ENCODE measurements at regions not wholly inside any gene's neighbourhood (a gene's known extent, or its start where the extent isn't known, plus 50 kb on each side); places are given as distances from the start of the nearest gene placed in this dataset.

DNA sequence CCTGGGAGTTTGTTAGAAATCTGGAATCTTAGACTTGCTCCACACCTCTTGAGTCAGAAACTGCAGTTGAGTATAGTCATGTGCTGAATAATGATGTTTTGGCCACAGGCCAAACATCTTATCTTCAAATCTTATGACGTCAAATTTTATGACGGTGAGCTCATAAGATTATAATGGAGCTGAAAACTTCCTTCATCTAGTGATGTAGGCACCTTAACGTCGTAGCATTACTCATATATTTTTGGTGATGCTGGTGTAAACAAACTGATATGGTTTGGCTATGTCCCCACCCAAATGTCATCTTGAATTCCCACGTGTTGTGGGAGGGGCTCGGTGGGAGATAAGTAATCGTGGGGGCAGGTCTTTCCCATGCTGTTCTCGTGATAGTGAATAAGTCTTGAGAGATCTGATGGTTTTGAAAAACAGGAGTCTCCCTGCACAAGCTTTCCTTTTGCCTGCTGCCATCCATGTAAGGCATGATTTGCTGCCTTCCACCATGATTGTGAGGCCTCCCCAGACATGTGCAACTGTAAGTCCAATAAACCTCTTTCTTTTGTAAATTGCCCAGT lies 268.0 kb upstream of the PROK2 start:
- Histone ChIP-seq H3K36me3 (ENCODE audit: control insufficient read depth, insufficient read depth, low read length) (no peaks in the 10 kb centered on the region), H3K27me3 (ENCODE audit: control insufficient read depth, insufficient read depth, low read length) (peaks cover 4% of the 10 kb centered on the region), H3K9me3 (replicated peaks; ENCODE audit: control insufficient read depth, low read depth, low read length) (no peaks in the 10 kb centered on the region), H3K4me3 (ENCODE audit: low read length) (no peak overlapping the region), H3K27ac (ENCODE audit: low read length) (no peak overlapping the region), H3K4me1 (ENCODE audit: control insufficient read depth, insufficient read depth, low read length) (no peaks in the 10 kb centered on the region)
- no CpG with 5 or more reads among the region's 8 CpGs for WGBS (ENCODE audit: insufficient coverage)
- DNase-seq = no peak

- no peaks in the 10 kb centered on the region for H3K9me3 ChIP-seq (replicated peaks; ENCODE audit: control insufficient read depth, low read depth, low read length)
- no peak for DNase-seq
- no peak overlapping the region for H3K4me3 ChIP-seq (ENCODE audit: low read length)
- H3K36me3 ChIP-seq (ENCODE audit: control insufficient read depth, insufficient read depth, low read length) = no peaks in the 10 kb centered on the region
- WGBS (ENCODE audit: insufficient coverage) = 88% methylated on average over 2 of the region's 5 CpGs
- no peaks in the 10 kb centered on the region for H3K4me1 ChIP-seq (ENCODE audit: control insufficient read depth, insufficient read depth, low read length)
- no peak overlapping the region for H3K27ac ChIP-seq (ENCODE audit: low read length)
- peaks cover 4% of the 10 kb centered on the region for H3K27me3 ChIP-seq (ENCODE audit: control insufficient read depth, insufficient read depth, low read length)
Measured at GRCh38 chr3:72050771-72051170, 265.8 kb upstream of the PROK2 start.

DNA sequence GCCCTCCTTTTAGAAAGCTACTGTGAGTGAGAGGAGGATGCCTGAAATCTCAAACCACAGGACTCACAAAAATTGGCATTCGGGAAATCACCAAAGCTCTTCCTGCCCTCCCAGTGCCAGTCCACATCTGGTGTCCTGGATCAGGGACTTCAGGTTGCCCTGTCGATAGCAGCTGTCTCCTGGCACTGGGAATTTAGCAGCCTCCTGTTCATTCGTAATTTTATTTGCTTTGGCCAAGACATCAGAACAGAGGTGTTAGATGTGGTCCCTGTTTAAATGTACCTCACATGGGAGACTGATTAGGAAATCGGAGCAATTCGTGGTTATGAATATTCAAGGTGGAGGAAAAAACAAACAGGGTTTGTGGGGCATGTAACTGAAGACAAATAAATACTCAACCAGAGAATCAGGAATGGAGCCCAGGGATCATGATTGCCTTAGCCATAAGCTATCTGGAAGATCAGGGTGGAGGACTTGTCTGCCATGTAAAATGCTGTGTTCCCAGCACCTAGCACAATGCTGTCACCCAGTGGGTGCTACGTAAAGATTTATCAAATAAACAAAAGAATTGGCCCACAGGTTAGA lies 265.2 kb upstream of the PROK2 start:
- Histone ChIP-seq H3K4me3 (ENCODE audit: low read length) (no peak overlapping the region), H3K36me3 (ENCODE audit: control insufficient read depth, insufficient read depth, low read length) (no peaks in the 10 kb centered on the region), H3K27me3 (ENCODE audit: control insufficient read depth, insufficient read depth, low read length) (peaks cover 4% of the 10 kb centered on the region), H3K4me1 (ENCODE audit: control insufficient read depth, insufficient read depth, low read length) (no peaks in the 10 kb centered on the region), H3K9me3 (replicated peaks; ENCODE audit: control insufficient read depth, low read depth, low read length) (no peaks in the 10 kb centered on the region), H3K27ac (ENCODE audit: low read length) (no peak overlapping the region)
- 64% methylated on average over 1 of the region's 6 CpGs for WGBS (ENCODE audit: insufficient coverage)
- no peak for DNase-seq

- H3K27ac ChIP-seq (ENCODE audit: low read length) = no peak overlapping the region
- no peaks in the 10 kb centered on the region for H3K9me3 ChIP-seq (replicated peaks; ENCODE audit: control insufficient read depth, low read depth, low read length)
- DNase-seq = no peak
- no peak overlapping the region for H3K4me3 ChIP-seq (ENCODE audit: low read length)
- WGBS (ENCODE audit: insufficient coverage) = no CpG with 5 or more reads among the region's 1 CpG
- peaks cover under 1% of the 10 kb centered on the region for H3K4me1 ChIP-seq (ENCODE audit: control insufficient read depth, insufficient read depth, low read length)
- peaks cover 4% of the 10 kb centered on the region for H3K27me3 ChIP-seq (ENCODE audit: control insufficient read depth, insufficient read depth, low read length)
- no peaks in the 10 kb centered on the region for H3K36me3 ChIP-seq (ENCODE audit: control insufficient read depth, insufficient read depth, low read length)
Measured at GRCh38 chr3:72049300-72049699, 264.4 kb upstream of the PROK2 start.

DNA sequence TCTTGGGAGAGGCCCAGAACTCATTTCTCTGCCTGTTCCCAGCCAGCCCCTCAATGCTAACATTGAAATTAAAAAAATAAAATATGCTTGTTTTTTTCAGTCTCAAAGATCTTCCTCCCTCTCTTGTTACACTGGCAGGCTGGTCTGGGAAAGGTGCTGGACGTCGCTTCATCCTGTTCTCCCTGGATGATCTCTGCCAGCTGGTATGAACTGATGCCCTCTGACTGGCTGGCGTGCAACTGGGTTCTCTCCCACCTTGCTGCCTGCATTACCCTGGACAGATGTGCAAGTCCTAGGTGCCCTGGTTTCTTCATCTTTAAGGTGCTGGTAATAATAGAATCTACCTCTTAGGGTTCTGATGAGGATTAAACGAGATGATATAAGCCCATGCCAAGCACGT lies 263.9 kb upstream of the PROK2 start:
- Histone ChIP-seq H3K36me3 (ENCODE audit: control insufficient read depth, insufficient read depth, low read length) (no peaks in the 10 kb centered on the region), H3K27ac (ENCODE audit: low read length) (no peak overlapping the region), H3K27me3 (ENCODE audit: control insufficient read depth, insufficient read depth, low read length) (peaks cover 4% of the 10 kb centered on the region), H3K4me3 (ENCODE audit: low read length) (no peak overlapping the region), H3K4me1 (ENCODE audit: control insufficient read depth, insufficient read depth, low read length) (peaks cover 5% of the 10 kb centered on the region), H3K9me3 (replicated peaks; ENCODE audit: control insufficient read depth, low read depth, low read length) (no peaks in the 10 kb centered on the region)
- WGBS (ENCODE audit: insufficient coverage) = 67% methylated on average over 3 of the region's 5 CpGs
- no peak for DNase-seq

GRCh38 chr3:72047221-72047871 lies 262.4 kb upstream of the PROK2 start:
- Histone ChIP-seq H3K27ac (ENCODE audit: low read length) (no peak overlapping the region), H3K4me1 (ENCODE audit: control insufficient read depth, insufficient read depth, low read length) (peaks cover 5% of the 10 kb centered on the region), H3K4me3 (ENCODE audit: low read length) (no peak overlapping the region), H3K9me3 (replicated peaks; ENCODE audit: control insufficient read depth, low read depth, low read length) (no peaks in the 10 kb centered on the region), H3K36me3 (ENCODE audit: control insufficient read depth, insufficient read depth, low read length) (no peaks in the 10 kb centered on the region), H3K27me3 (ENCODE audit: control insufficient read depth, insufficient read depth, low read length) (peaks cover 4% of the 10 kb centered on the region)
- no peak for DNase-seq
- 72% methylated on average over 10 of the region's 16 CpGs for WGBS (ENCODE audit: insufficient coverage)

- peak; percentile 54 for DNase-seq
- no peak overlapping the region for H3K4me3 ChIP-seq (ENCODE audit: low read length)
- 34% methylated on average over 4 of the region's 7 CpGs for WGBS (ENCODE audit: insufficient coverage)
- H3K27me3 ChIP-seq (ENCODE audit: control insufficient read depth, insufficient read depth, low read length) = peaks cover 2% of the 10 kb centered on the region
- H3K27ac ChIP-seq (ENCODE audit: low read length) = no peak overlapping the region
- peaks cover 8% of the 10 kb centered on the region for H3K4me1 ChIP-seq (ENCODE audit: control insufficient read depth, insufficient read depth, low read length)
- no peaks in the 10 kb centered on the region for H3K36me3 ChIP-seq (ENCODE audit: control insufficient read depth, insufficient read depth, low read length)
- no peaks in the 10 kb centered on the region for H3K9me3 ChIP-seq (replicated peaks; ENCODE audit: control insufficient read depth, low read depth, low read length)
Measured at GRCh38 chr3:72044231-72044855, 259.4 kb upstream of the PROK2 start.

DNA sequence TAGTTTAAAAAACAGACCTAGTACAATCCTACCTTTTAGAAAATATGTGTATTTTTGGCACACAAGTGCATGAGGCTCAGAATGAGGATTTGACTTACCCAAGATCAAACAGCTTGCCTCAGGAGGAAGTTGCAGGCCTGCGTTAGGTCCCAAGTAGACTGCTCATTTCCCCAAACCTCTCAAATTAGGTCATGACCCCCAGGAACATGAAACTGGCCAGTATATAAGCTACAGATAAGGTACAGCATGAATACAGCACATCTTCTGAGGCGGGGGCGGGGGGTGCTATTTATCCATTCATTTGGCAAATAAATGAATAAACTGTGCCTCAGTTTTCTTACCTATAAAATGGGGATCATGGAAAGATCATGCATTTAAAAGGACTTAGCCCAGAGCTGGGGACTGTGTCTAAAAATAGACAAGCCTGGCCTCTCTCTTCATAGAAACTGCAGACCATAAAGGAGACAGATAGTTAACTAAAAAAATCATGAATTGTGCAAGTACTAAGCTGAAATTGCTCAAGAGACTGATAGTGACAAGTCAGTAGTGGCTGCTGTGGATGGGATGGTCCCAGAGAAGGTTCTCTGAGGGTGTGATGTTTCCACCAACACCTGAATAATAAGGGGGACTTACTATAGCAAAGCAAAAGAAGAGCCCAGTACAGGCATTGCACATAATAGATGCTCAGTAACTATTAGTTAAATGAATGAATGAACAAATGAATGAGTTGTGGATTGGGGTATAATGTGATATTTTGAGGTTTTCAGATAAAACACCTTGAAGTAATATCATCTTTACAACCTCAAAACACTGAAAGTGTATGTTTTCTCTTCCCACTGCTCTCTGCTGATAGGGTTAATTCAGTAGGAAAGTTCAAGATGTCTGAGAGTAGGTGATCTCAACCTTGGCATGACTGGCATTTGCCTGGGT lies 258.5 kb upstream of the PROK2 start:
- no peaks in the 10 kb centered on the region for H3K27me3 ChIP-seq (ENCODE audit: control insufficient read depth, insufficient read depth, low read length)
- peak; percentile 25 for DNase-seq
- H3K4me3 ChIP-seq (ENCODE audit: low read length) = no peak overlapping the region
- no peak overlapping the region for H3K27ac ChIP-seq (ENCODE audit: low read length)
- peaks cover 8% of the 10 kb centered on the region for H3K4me1 ChIP-seq (ENCODE audit: control insufficient read depth, insufficient read depth, low read length)
- no peaks in the 10 kb centered on the region for H3K36me3 ChIP-seq (ENCODE audit: control insufficient read depth, insufficient read depth, low read length)
- H3K9me3 ChIP-seq (replicated peaks; ENCODE audit: control insufficient read depth, low read depth, low read length) = no peaks in the 10 kb centered on the region
- 75% methylated on average over 1 of the region's 3 CpGs for WGBS (ENCODE audit: insufficient coverage)

- DNase-seq = peak; percentile 64
- Histone ChIP-seq H3K27ac (ENCODE audit: low read length) (no peak overlapping the region), H3K9me3 (replicated peaks; ENCODE audit: control insufficient read depth, low read depth, low read length) (no peaks in the 10 kb centered on the region), H3K27me3 (ENCODE audit: control insufficient read depth, insufficient read depth, low read length) (no peaks in the 10 kb centered on the region), H3K4me1 (ENCODE audit: control insufficient read depth, insufficient read depth, low read length) (peaks cover 8% of the 10 kb centered on the region), H3K4me3 (ENCODE audit: low read length) (no peak overlapping the region), H3K36me3 (ENCODE audit: control insufficient read depth, insufficient read depth, low read length) (no peaks in the 10 kb centered on the region)
- 33% methylated on average over 3 of the region's 7 CpGs for WGBS (ENCODE audit: insufficient coverage)
Measured at GRCh38 chr3:72042397-72043203, 257.7 kb upstream of the PROK2 start.

Measured in muscle of leg (tissue), 3 donors.